ENCODE measurements at regions not wholly inside any gene's neighbourhood (a gene's known extent, or its start where the extent isn't known, plus 50 kb on each side); places are given as distances from the start of the nearest gene placed in this dataset.

GRCh38 chr11:95641495-95641894 is 148.1 kb downstream of the FAM76B start:
- TF ChIP-seq, protein P1, sequence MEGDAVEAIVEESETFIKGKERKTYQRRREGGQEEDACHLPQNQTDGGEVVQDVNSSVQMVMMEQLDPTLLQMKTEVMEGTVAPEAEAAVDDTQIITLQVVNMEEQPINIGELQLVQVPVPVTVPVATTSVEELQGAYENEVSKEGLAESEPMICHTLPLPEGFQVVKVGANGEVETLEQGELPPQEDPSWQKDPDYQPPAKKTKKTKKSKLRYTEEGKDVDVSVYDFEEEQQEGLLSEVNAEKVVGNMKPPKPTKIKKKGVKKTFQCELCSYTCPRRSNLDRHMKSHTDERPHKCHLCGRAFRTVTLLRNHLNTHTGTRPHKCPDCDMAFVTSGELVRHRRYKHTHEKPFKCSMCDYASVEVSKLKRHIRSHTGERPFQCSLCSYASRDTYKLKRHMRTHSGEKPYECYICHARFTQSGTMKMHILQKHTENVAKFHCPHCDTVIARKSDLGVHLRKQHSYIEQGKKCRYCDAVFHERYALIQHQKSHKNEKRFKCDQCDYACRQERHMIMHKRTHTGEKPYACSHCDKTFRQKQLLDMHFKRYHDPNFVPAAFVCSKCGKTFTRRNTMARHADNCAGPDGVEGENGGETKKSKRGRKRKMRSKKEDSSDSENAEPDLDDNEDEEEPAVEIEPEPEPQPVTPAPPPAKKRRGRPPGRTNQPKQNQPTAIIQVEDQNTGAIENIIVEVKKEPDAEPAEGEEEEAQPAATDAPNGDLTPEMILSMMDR (IDR thresholded peaks at IDR 0.05), result no peak
- TF ChIP-seq SIN3A (IDR thresholded peaks at IDR 0.05; ENCODE audit: borderline replicate concordance, insufficient read depth, low read depth, low read length), result no peak

Data from Panc1 (cell line).